OCI-LY7 (cell line): ENCODE measurements at regions not wholly inside any gene's neighbourhood (a gene's known extent, or its start where the extent isn't known, plus 50 kb on each side); places are given as distances from the start of the nearest gene placed in this dataset.

Experiments used
- EZH2phosphoT487 ChIP-seq: fragments of 200-600 bp; sonication (generic); IDR thresholded peaks from 2 replicates; pipeline ENCODE4 v1.6.1; 2018; ENCODE audit warnings: low read depth, borderline replicate concordance, mild to moderate bottlenecking, mixed run types, antibody characterized with exemption, low read length, moderate library complexity, mixed read lengths
- TF ChIP-seq, protein P1 (sequence below): fragments of 200-600 bp; sonication (generic); conservative IDR thresholded peaks from 2 replicates; pipeline ENCODE4 v1.5.1; 2014; ENCODE audit warnings: mild to moderate bottlenecking, antibody characterized with exemption, low read length, moderate library complexity, mixed read lengths

DNA sequence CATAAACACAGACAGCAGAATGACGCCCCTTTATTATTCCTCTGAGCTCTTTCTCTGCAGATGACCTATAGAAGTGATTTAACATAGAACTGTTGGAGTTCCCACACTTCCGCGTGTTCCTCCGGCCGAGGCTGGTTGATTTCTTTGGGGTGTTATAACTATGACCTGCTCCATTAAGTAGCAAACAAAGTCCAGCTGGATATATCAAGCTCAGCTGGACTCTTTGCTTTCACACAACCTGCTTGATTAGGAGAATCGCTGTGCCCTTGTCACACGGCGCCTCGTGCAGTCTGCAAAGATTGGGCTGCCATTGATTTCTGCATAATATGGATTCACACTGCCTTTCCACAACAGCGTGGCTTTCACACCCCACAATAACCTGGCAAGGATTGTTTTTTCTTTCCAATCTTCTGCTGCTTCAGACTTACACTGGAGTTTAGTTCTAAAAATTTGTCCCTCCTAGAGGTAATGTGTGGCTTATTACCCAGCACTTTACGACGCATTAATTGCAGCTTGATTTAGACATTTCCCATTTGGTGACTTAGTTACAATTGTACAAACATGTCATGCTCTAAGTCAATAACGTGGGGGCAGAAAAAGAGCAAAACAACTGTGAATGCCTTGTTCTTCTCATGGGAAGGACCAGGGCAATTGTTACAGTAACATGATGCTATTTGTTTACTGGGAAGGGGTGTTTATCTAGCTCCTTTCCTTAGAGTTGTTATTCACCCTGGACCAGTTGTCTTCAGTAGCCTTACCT is 485.7 kb downstream of the TXNL1 start:
- no peak for TF ChIP-seq EZH2phosphoT487
- TF ChIP-seq, protein P1, sequence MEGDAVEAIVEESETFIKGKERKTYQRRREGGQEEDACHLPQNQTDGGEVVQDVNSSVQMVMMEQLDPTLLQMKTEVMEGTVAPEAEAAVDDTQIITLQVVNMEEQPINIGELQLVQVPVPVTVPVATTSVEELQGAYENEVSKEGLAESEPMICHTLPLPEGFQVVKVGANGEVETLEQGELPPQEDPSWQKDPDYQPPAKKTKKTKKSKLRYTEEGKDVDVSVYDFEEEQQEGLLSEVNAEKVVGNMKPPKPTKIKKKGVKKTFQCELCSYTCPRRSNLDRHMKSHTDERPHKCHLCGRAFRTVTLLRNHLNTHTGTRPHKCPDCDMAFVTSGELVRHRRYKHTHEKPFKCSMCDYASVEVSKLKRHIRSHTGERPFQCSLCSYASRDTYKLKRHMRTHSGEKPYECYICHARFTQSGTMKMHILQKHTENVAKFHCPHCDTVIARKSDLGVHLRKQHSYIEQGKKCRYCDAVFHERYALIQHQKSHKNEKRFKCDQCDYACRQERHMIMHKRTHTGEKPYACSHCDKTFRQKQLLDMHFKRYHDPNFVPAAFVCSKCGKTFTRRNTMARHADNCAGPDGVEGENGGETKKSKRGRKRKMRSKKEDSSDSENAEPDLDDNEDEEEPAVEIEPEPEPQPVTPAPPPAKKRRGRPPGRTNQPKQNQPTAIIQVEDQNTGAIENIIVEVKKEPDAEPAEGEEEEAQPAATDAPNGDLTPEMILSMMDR = no peak
